ENCODE measurements at regions not wholly inside any gene's neighbourhood (a gene's known extent, or its start where the extent isn't known, plus 50 kb on each side); places are given as distances from the start of the nearest gene placed in this dataset.

GRCh38 chr2:126177479-126177878 lies 478.5 kb upstream of the GYPC start:
- TF ChIP-seq, protein P1, sequence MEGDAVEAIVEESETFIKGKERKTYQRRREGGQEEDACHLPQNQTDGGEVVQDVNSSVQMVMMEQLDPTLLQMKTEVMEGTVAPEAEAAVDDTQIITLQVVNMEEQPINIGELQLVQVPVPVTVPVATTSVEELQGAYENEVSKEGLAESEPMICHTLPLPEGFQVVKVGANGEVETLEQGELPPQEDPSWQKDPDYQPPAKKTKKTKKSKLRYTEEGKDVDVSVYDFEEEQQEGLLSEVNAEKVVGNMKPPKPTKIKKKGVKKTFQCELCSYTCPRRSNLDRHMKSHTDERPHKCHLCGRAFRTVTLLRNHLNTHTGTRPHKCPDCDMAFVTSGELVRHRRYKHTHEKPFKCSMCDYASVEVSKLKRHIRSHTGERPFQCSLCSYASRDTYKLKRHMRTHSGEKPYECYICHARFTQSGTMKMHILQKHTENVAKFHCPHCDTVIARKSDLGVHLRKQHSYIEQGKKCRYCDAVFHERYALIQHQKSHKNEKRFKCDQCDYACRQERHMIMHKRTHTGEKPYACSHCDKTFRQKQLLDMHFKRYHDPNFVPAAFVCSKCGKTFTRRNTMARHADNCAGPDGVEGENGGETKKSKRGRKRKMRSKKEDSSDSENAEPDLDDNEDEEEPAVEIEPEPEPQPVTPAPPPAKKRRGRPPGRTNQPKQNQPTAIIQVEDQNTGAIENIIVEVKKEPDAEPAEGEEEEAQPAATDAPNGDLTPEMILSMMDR (IDR thresholded peaks at IDR 0.05; ENCODE audit: low read depth, low read length): no peak
- H3K4me1 ChIP-seq (ENCODE audit: low read depth): no peaks in the 10 kb centered on the region
- H3K9me3 ChIP-seq (ENCODE audit: low read depth): no peaks in the 10 kb centered on the region
- no peaks in the 10 kb centered on the region for H3K27me3 ChIP-seq
- no peak overlapping the region for H3K4me3 ChIP-seq
- no peaks in the 10 kb centered on the region for H3K36me3 ChIP-seq
- no peak for DNase-seq (ENCODE audit: low read depth in 1 of 2, low spot score in 1 of 2)
- H3K27ac ChIP-seq: no peak overlapping the region

GRCh38 chr2:126187668-126188067 lies 468.3 kb upstream of the GYPC start:
- Histone ChIP-seq H3K4me1 (ENCODE audit: low read depth) (peaks cover 10% of the 10 kb centered on the region), H3K9me3 (ENCODE audit: low read depth) (no peaks in the 10 kb centered on the region), H3K4me3 (no peak overlapping the region), H3K27me3 (no peaks in the 10 kb centered on the region), H3K36me3 (no peaks in the 10 kb centered on the region), H3K27ac (no peak overlapping the region)
- peak in 1 of 2 donors; percentile 72 for DNase-seq (ENCODE audit: low read depth in 1 of 2, low spot score in 1 of 2)
- TF ChIP-seq, protein P1 (IDR thresholded peaks at IDR 0.05; ENCODE audit: low read depth, low read length): no peak

- TF ChIP-seq, protein P1 (IDR thresholded peaks at IDR 0.05; ENCODE audit: low read depth, low read length): no peak
- Histone ChIP-seq H3K4me1 (ENCODE audit: low read depth) (peaks cover 10% of the 10 kb centered on the region), H3K27ac (no peak overlapping the region), H3K27me3 (no peaks in the 10 kb centered on the region), H3K36me3 (no peaks in the 10 kb centered on the region), H3K4me3 (no peak overlapping the region), H3K9me3 (ENCODE audit: low read depth) (no peaks in the 10 kb centered on the region)
- no peak for DNase-seq (ENCODE audit: low read depth in 1 of 2, low spot score in 1 of 2)
Measured at GRCh38 chr2:126189527-126189926, 466.4 kb upstream of the GYPC start.

GRCh38 chr2:126200538-126200937 lies 455.4 kb upstream of the GYPC start:
- Histone ChIP-seq H3K27ac (no peak overlapping the region), H3K9me3 (ENCODE audit: low read depth) (no peaks in the 10 kb centered on the region), H3K36me3 (no peaks in the 10 kb centered on the region), H3K4me1 (ENCODE audit: low read depth) (no peaks in the 10 kb centered on the region), H3K4me3 (no peak overlapping the region), H3K27me3 (no peaks in the 10 kb centered on the region)
- no peak for DNase-seq (ENCODE audit: low read depth in 1 of 2, low spot score in 1 of 2)
- TF ChIP-seq, protein P1 (IDR thresholded peaks at IDR 0.05; ENCODE audit: low read depth, low read length): no peak

DNA sequence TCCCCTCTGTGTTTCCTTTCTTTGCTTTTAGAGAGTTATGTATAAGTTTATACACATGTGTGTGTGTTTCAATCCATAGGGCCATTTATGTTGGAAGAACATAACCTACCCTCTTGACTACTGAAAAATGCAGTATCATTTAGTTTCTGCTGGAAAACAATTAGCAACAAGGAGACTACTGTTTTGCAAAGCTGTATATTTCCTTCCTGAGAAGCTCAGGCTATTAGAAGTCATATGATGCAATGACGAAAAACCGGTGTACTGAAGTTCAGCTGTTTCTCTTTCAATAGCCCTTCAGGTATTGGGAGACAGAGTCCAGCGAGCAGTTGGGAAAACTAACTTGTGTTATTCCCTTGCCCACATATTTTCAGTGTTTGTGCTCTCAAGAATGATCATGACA lies 447.7 kb upstream of the GYPC start:
- TF ChIP-seq, protein P1 (IDR thresholded peaks at IDR 0.05; ENCODE audit: low read depth, low read length): no peak
- DNase-seq (ENCODE audit: low read depth in 1 of 2, low spot score in 1 of 2): no peak

GRCh38 chr2:126212735-126213134 lies 443.2 kb upstream of the GYPC start:
- TF ChIP-seq, protein P1 (IDR thresholded peaks at IDR 0.05; ENCODE audit: low read depth, low read length): no peak
- Histone ChIP-seq H3K9me3 (ENCODE audit: low read depth) (no peaks in the 10 kb centered on the region), H3K4me1 (ENCODE audit: low read depth) (no peaks in the 10 kb centered on the region), H3K27me3 (no peaks in the 10 kb centered on the region), H3K27ac (no peak overlapping the region), H3K4me3 (no peak overlapping the region), H3K36me3 (no peaks in the 10 kb centered on the region)
- DNase-seq (ENCODE audit: low read depth in 1 of 2, low spot score in 1 of 2): peak in 1 of 2 donors; percentile 6

More for the DNA sequence above, 447.7 kb upstream of the GYPC start:
- no peaks in the 10 kb centered on the region for H3K36me3 ChIP-seq
- H3K27ac ChIP-seq: no peak overlapping the region
- no peak overlapping the region for H3K4me3 ChIP-seq
- H3K4me1 ChIP-seq (ENCODE audit: low read depth): no peaks in the 10 kb centered on the region
- no peaks in the 10 kb centered on the region for H3K27me3 ChIP-seq
- no peaks in the 10 kb centered on the region for H3K9me3 ChIP-seq (ENCODE audit: low read depth)

All from cardiac muscle cell (in vitro differentiated cells and primary cell).